ENCODE measurements at regions not wholly inside any gene's neighbourhood (a gene's known extent, or its start where the extent isn't known, plus 50 kb on each side); places are given as distances from the start of the nearest gene placed in this dataset.

GRCh38 chrX:40188573-40189417 is 91.0 kb upstream of the BCOR start:
- Histone ChIP-seq H3K4me3 (ENCODE audit: low read length) (no peak overlapping the region), H3K4me1 (ENCODE audit: insufficient read depth, low read length) (no peaks in the 10 kb centered on the region), H2AFZ (ENCODE audit: low read depth, low read length) (no peak overlapping the region), H3K9me3 (ENCODE audit: low read length) (peaks cover 8% of the 10 kb centered on the region), H3K36me3 (ENCODE audit: insufficient read depth, low read length) (no peaks in the 10 kb centered on the region), H3K27me3 (ENCODE audit: insufficient read depth, low read length) (peaks cover 9% of the 10 kb centered on the region)

- Histone ChIP-seq H3K4me3 (ENCODE audit: low read length) (no peak overlapping the region), H3K36me3 (ENCODE audit: insufficient read depth, low read length) (no peaks in the 10 kb centered on the region)
These were observed 87.2 kb upstream of the BCOR start for GRCh38 chrX:40184968-40185367.

GRCh38 chrX:40182615-40183014 is 84.9 kb upstream of the BCOR start:
- Histone ChIP-seq H3K27me3 (ENCODE audit: insufficient read depth, low read length) (no peaks in the 10 kb centered on the region), H3K4me3 (ENCODE audit: low read length) (no peak overlapping the region), H3K4me1 (ENCODE audit: insufficient read depth, low read length) (peaks cover 4% of the 10 kb centered on the region), H2AFZ (ENCODE audit: low read depth, low read length) (no peak overlapping the region), H3K36me3 (ENCODE audit: insufficient read depth, low read length) (no peaks in the 10 kb centered on the region), H3K9me3 (ENCODE audit: low read length) (peaks cover 6% of the 10 kb centered on the region)

More at GRCh38 chrX:40184968-40185367, 87.2 kb upstream of the BCOR start:
- Histone ChIP-seq H2AFZ (ENCODE audit: low read depth, low read length) (no peak overlapping the region), H3K4me1 (ENCODE audit: insufficient read depth, low read length) (no peaks in the 10 kb centered on the region), H3K9me3 (ENCODE audit: low read length) (peaks cover 6% of the 10 kb centered on the region), H3K27me3 (ENCODE audit: insufficient read depth, low read length) (peaks cover 4% of the 10 kb centered on the region)

GRCh38 chrX:40182095-40182494 is 84.3 kb upstream of the BCOR start:
- H2AFZ ChIP-seq (ENCODE audit: low read depth, low read length), result no peak overlapping the region
- no peaks in the 10 kb centered on the region for H3K36me3 ChIP-seq (ENCODE audit: insufficient read depth, low read length)
- H3K4me3 ChIP-seq (ENCODE audit: low read length), result no peak overlapping the region
- peaks cover 6% of the 10 kb centered on the region for H3K9me3 ChIP-seq (ENCODE audit: low read length)
- H3K27me3 ChIP-seq (ENCODE audit: insufficient read depth, low read length), result no peaks in the 10 kb centered on the region
- peaks cover 4% of the 10 kb centered on the region for H3K4me1 ChIP-seq (ENCODE audit: insufficient read depth, low read length)

- no peak overlapping the region for H3K4me3 ChIP-seq (ENCODE audit: low read length)
- H3K4me1 ChIP-seq (ENCODE audit: insufficient read depth, low read length), result peaks cover 4% of the 10 kb centered on the region
- peaks cover 6% of the 10 kb centered on the region for H3K9me3 ChIP-seq (ENCODE audit: low read length)
- H3K36me3 ChIP-seq (ENCODE audit: insufficient read depth, low read length), result no peaks in the 10 kb centered on the region
- peaks cover 3% of the 10 kb centered on the region for H3K27me3 ChIP-seq (ENCODE audit: insufficient read depth, low read length)
- no peak overlapping the region for H2AFZ ChIP-seq (ENCODE audit: low read depth, low read length)
These were observed 81.5 kb upstream of the BCOR start for GRCh38 chrX:40179283-40179682.

GRCh38 chrX:40177942-40178715 is 80.4 kb upstream of the BCOR start:
- Histone ChIP-seq H2AFZ (ENCODE audit: low read depth, low read length) (no peak overlapping the region), H3K4me1 (ENCODE audit: insufficient read depth, low read length) (peaks cover 4% of the 10 kb centered on the region), H3K27me3 (ENCODE audit: insufficient read depth, low read length) (peaks cover 3% of the 10 kb centered on the region), H3K9me3 (ENCODE audit: low read length) (peaks cover 3% of the 10 kb centered on the region), H3K36me3 (ENCODE audit: insufficient read depth, low read length) (no peaks in the 10 kb centered on the region), H3K4me3 (ENCODE audit: low read length) (no peak overlapping the region)

GRCh38 chrX:40177489-40177888 is 79.7 kb upstream of the BCOR start:
- no peak overlapping the region for H2AFZ ChIP-seq (ENCODE audit: low read depth, low read length)
- peaks cover 4% of the 10 kb centered on the region for H3K4me1 ChIP-seq (ENCODE audit: insufficient read depth, low read length)
- H3K4me3 ChIP-seq (ENCODE audit: low read length), result no peak overlapping the region
- H3K27me3 ChIP-seq (ENCODE audit: insufficient read depth, low read length), result peaks cover 3% of the 10 kb centered on the region
- H3K9me3 ChIP-seq (ENCODE audit: low read length), result peaks cover 3% of the 10 kb centered on the region
- H3K36me3 ChIP-seq (ENCODE audit: insufficient read depth, low read length), result no peaks in the 10 kb centered on the region

- peaks cover 4% of the 10 kb centered on the region for H3K4me1 ChIP-seq (ENCODE audit: insufficient read depth, low read length)
- no peak overlapping the region for H2AFZ ChIP-seq (ENCODE audit: low read depth, low read length)
- no peak overlapping the region for H3K4me3 ChIP-seq (ENCODE audit: low read length)
- peaks cover 3% of the 10 kb centered on the region for H3K27me3 ChIP-seq (ENCODE audit: insufficient read depth, low read length)
- H3K36me3 ChIP-seq (ENCODE audit: insufficient read depth, low read length), result no peaks in the 10 kb centered on the region
- H3K9me3 ChIP-seq (ENCODE audit: low read length), result peaks cover 3% of the 10 kb centered on the region
These were observed 79.3 kb upstream of the BCOR start for GRCh38 chrX:40177117-40177430.

GRCh38 chrX:40176351-40177116 is 78.8 kb upstream of the BCOR start:
- Histone ChIP-seq H3K4me1 (ENCODE audit: insufficient read depth, low read length) (peaks cover 4% of the 10 kb centered on the region), H2AFZ (ENCODE audit: low read depth, low read length) (no peak overlapping the region), H3K36me3 (ENCODE audit: insufficient read depth, low read length) (no peaks in the 10 kb centered on the region), H3K9me3 (ENCODE audit: low read length) (peaks cover 3% of the 10 kb centered on the region), H3K4me3 (ENCODE audit: low read length) (peak overlapping the region; percentile 31), H3K27me3 (ENCODE audit: insufficient read depth, low read length) (peaks cover 3% of the 10 kb centered on the region)

GRCh38 chrX:40175511-40176350 is 78.0 kb upstream of the BCOR start:
- peaks cover 3% of the 10 kb centered on the region for H3K9me3 ChIP-seq (ENCODE audit: low read length)
- peaks cover 4% of the 10 kb centered on the region for H3K4me1 ChIP-seq (ENCODE audit: insufficient read depth, low read length)
- peak overlapping the region; percentile 31 for H3K4me3 ChIP-seq (ENCODE audit: low read length)
- no peaks in the 10 kb centered on the region for H3K36me3 ChIP-seq (ENCODE audit: insufficient read depth, low read length)
- peaks cover 5% of the 10 kb centered on the region for H3K27me3 ChIP-seq (ENCODE audit: insufficient read depth, low read length)
- H2AFZ ChIP-seq (ENCODE audit: low read depth, low read length), result no peak overlapping the region

- no peaks in the 10 kb centered on the region for H3K36me3 ChIP-seq (ENCODE audit: insufficient read depth, low read length)
- peaks cover 6% of the 10 kb centered on the region for H3K27me3 ChIP-seq (ENCODE audit: insufficient read depth, low read length)
- H3K4me1 ChIP-seq (ENCODE audit: insufficient read depth, low read length), result peaks cover 4% of the 10 kb centered on the region
- H3K4me3 ChIP-seq (ENCODE audit: low read length), result peak overlapping the region; percentile 31
- peaks cover 3% of the 10 kb centered on the region for H3K9me3 ChIP-seq (ENCODE audit: low read length)
- no peak overlapping the region for H2AFZ ChIP-seq (ENCODE audit: low read depth, low read length)
These were observed 77.2 kb upstream of the BCOR start for GRCh38 chrX:40174854-40175510.

All from neuron (in vitro differentiated cells).